Panc1 (cell line): ENCODE measurements at regions not wholly inside any gene's neighbourhood (a gene's known extent, or its start where the extent isn't known, plus 50 kb on each side); places are given as distances from the start of the nearest gene placed in this dataset.
A peak's percentile ranks its signal among the peaks of the same experiment; 100 is the strongest.

Experiments used
- ATAC-seq: fragments of 200-7000 bp; cut with Tn5 transposase; 2 replicates; pipeline ENCODE4 v1.9.1; 2020; ENCODE audit warnings: mild to moderate bottlenecking, moderate library complexity
- BruUV-seq: library from RNA; stranded (reverse); fragments of 400-500 nt; replicated peaks from 2 replicates; lab custom pipeline; 2021; lab: Mats Ljungman, UMichigan
- CTCF ChIA-PET: fragments of 300-600 bp; sonication (Branson Sonifier 250); formaldehyde crosslinking; loops from one replicate; lab custom pipeline; 2022; ENCODE audit warnings: antibody characterized with exemption; lab: Charles Lee
- POLR2A ChIA-PET: fragments of 300-600 bp; sonication (Branson Sonifier 250); formaldehyde crosslinking; loops from one replicate; lab custom pipeline; 2022; ENCODE audit warnings: antibody characterized with exemption; lab: Charles Lee
- DNase-seq: peaks from one replicate; pipeline ENCODE4 v3.0.0-alpha.2; 2010; ENCODE audit warnings: low read depth, low spot score
- H3K27ac ChIP-seq: 2 replicates; pipeline ENCODE4 v1.5.1; 2011; ENCODE audit warnings: mild to moderate bottlenecking, low read length, inconsistent platforms
- H3K27me3 ChIP-seq: fragments of 200-500 bp; sonication (Bioruptor generic); 2 replicates; pipeline ENCODE4 v1.6.0; 2014; ENCODE audit warnings: low read length, inconsistent platforms; ENCODE audit not compliant: control insufficient read depth, insufficient read depth
- H3K36me3 ChIP-seq: fragments of 200-500 bp; sonication (Bioruptor generic); 2 replicates; pipeline ENCODE4 v1.5.1; 2014; ENCODE audit warnings: inconsistent platforms, mild to moderate bottlenecking, low read length, moderate library complexity; ENCODE audit not compliant: control insufficient read depth, insufficient read depth
- H3K4me1 ChIP-seq: 2 replicates; pipeline ENCODE4 v1.5.1; 2011; ENCODE audit warnings: inconsistent platforms, mild to moderate bottlenecking, low read length, moderate library complexity; ENCODE audit not compliant: control insufficient read depth, insufficient read depth
- H3K4me3 ChIP-seq, 2 experiments: 2 replicates each; pipeline ENCODE4 v1.5.1; 2011 to 2012; ENCODE audit warnings: low read depth in 2 of 2, low read length in 2 of 2, mild to moderate bottlenecking in 2 of 2, inconsistent platforms in 1 of 2, moderate library complexity in 1 of 2
- H3K9me3 ChIP-seq: fragments of 200-500 bp; sonication (Bioruptor generic); 2 replicates; pipeline ENCODE4 v1.5.1; 2014; ENCODE audit warnings: low read depth, mild to moderate bottlenecking, inconsistent platforms, low read length, moderate library complexity; ENCODE audit not compliant: control insufficient read depth, insufficient read depth
- POLR2AphosphoS5 ChIP-seq: IDR thresholded peaks from 2 replicates; pipeline ENCODE4 v1.6.1; 2012; ENCODE audit warnings: mild to moderate bottlenecking, low read depth, low read length, moderate library complexity
- REST ChIP-seq, 2 experiments: IDR thresholded peaks; 2 replicates each; pipeline ENCODE4 v1.6.1; 2011 to 2012; ENCODE audit warnings: low read depth in 2 of 2, control low read depth in 1 of 2, low read length in 1 of 2, mild to moderate bottlenecking in 1 of 2, moderate library complexity in 1 of 2; ENCODE audit not compliant: insufficient read depth in 1 of 2
- SIN3A ChIP-seq: IDR thresholded peaks from 2 replicates; pipeline ENCODE4 v1.6.1; 2012; ENCODE audit warnings: low read depth, mild to moderate bottlenecking, low read length, moderate library complexity, borderline replicate concordance; ENCODE audit not compliant: insufficient read depth
- TCF7L2 ChIP-seq: IDR thresholded peaks from 2 replicates; pipeline ENCODE4 v1.6.1; 2011; ENCODE audit warnings: mild to moderate bottlenecking, low read depth, low read length, inconsistent platforms
- in situ Hi-C: cut with HindIII; loops from 2 replicates; pipeline ENCODE4 v1.10.0; 2016; ENCODE audit warnings: low sequenced_read_pairs, low pct_unique_long_range_greater_than_20kb
- intact Hi-C: fragments of 100-400 bp; cut with micrococcal nuclease; formaldehyde crosslinking; loops from one replicate; pipeline ENCODE4 v1.10.0; 2022; ENCODE audit not compliant: unreplicated experiment
- TF ChIP-seq, protein P1 (sequence below): fragments of 450-650 bp; IDR thresholded peaks from 2 replicates; pipeline ENCODE4 v1.5.1; 2017; ENCODE audit warnings: mild to moderate bottlenecking

GRCh38 chr14:34119107-34119858 is 168.4 kb upstream of the EGLN3 start:
- H3K9me3 ChIP-seq, result no peaks in the 10 kb centered on the region
- no peaks in the 10 kb centered on the region for H3K4me1 ChIP-seq
- POLR2A ChIA-PET, result no interaction called here
- no peak overlapping the region for H3K4me3 ChIP-seq
- H3K27ac ChIP-seq, result no peak overlapping the region
- no peak for DNase-seq
- intact Hi-C loops (no loop called here), in situ Hi-C loops (no loop called here)
- ATAC-seq, result no peak
- CTCF ChIA-PET, result no interaction called here
- no peaks in the 10 kb centered on the region for H3K27me3 ChIP-seq
- TF ChIP-seq, protein P1, sequence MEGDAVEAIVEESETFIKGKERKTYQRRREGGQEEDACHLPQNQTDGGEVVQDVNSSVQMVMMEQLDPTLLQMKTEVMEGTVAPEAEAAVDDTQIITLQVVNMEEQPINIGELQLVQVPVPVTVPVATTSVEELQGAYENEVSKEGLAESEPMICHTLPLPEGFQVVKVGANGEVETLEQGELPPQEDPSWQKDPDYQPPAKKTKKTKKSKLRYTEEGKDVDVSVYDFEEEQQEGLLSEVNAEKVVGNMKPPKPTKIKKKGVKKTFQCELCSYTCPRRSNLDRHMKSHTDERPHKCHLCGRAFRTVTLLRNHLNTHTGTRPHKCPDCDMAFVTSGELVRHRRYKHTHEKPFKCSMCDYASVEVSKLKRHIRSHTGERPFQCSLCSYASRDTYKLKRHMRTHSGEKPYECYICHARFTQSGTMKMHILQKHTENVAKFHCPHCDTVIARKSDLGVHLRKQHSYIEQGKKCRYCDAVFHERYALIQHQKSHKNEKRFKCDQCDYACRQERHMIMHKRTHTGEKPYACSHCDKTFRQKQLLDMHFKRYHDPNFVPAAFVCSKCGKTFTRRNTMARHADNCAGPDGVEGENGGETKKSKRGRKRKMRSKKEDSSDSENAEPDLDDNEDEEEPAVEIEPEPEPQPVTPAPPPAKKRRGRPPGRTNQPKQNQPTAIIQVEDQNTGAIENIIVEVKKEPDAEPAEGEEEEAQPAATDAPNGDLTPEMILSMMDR, result no peak
- no peak for TF ChIP-seq REST (IDR thresholded peaks at IDR 0.05; ENCODE audit: insufficient read depth in 1 of 2, low read depth in 2 of 2, low read length in 1 of 2)
- TF ChIP-seq POLR2AphosphoS5, result no peak
- TF ChIP-seq SIN3A, result no peak
- TF ChIP-seq TCF7L2, result no peak
- no TSS peak for BruUV-seq
- H3K36me3 ChIP-seq, result no peaks in the 10 kb centered on the region

GRCh38 chr14:34113991-34114390 is 163.1 kb upstream of the EGLN3 start:
- in situ Hi-C loops, result no loop called here
- CTCF ChIA-PET, result interaction anchor here (0.6 kb wide), 2 partner anchors 86 to 179 kb away, joined by 3 to 12 read pairs; no protein-coding TSS in a partner anchor
- Histone ChIP-seq H3K36me3 (no peaks in the 10 kb centered on the region), H3K4me1 (peaks cover 11% of the 10 kb centered on the region), H3K27ac (peak overlapping the region; percentile 12; the same call in 1 of the 2 replicates), H3K4me3 (no peak overlapping the region), H3K9me3 (no peaks in the 10 kb centered on the region), H3K27me3 (no peaks in the 10 kb centered on the region)
- ATAC-seq (no peak), DNase-seq (no peak)
- POLR2A ChIA-PET, result no interaction called here
- TF ChIP-seq POLR2AphosphoS5 (no peak), TCF7L2 (no peak)
- no TSS peak for BruUV-seq
- intact Hi-C loops, result no loop called here

- intact Hi-C loops (no loop called here), in situ Hi-C loops (no loop called here)
- Histone ChIP-seq H3K36me3 (no peaks in the 10 kb centered on the region), H3K9me3 (no peaks in the 10 kb centered on the region), H3K27me3 (no peaks in the 10 kb centered on the region), H3K4me1 (peaks cover 11% of the 10 kb centered on the region), H3K27ac (peak overlapping the region; percentile 12; the same call in 1 of the 2 replicates), H3K4me3 (no peak overlapping the region)
- BruUV-seq, result no TSS peak
- TF ChIP-seq TCF7L2, result peak; percentile 69
- no peak for TF ChIP-seq POLR2AphosphoS5
- CTCF ChIA-PET, result no interaction called here
- DNase-seq (no peak), ATAC-seq (peak; percentile 71)
- POLR2A ChIA-PET, result no interaction called here
Measured at GRCh38 chr14:34113005-34113511, 162.2 kb upstream of the EGLN3 start.
